B cell (primary cell): ENCODE measurements at regions not wholly inside any gene's neighbourhood (a gene's known extent, or its start where the extent isn't known, plus 50 kb on each side); places are given as distances from the start of the nearest gene placed in this dataset.

ENCODE experiments used
- ATAC-seq: fragments of 200-7000 bp; cut with Tn5 transposase; one replicate; pipeline ENCODE4 v1.10.0; 2021; ENCODE audit warnings: low read depth, mild to moderate bottlenecking, moderate number of reproducible peaks, moderate library complexity
- CTCF ChIA-PET: fragments of 350-600 bp; sonication (Branson Sonifier 250); formaldehyde crosslinking; loops from one replicate; lab custom pipeline; 2021; ENCODE audit warnings: antibody characterized with exemption, inconsistent platforms; lab: Charles Lee
- POLR2A ChIA-PET: fragments of 350-600 bp; sonication (Branson Sonifier 250); formaldehyde crosslinking; loops from one replicate; lab custom pipeline; 2021; ENCODE audit warnings: antibody characterized with exemption; lab: Charles Lee
- DNase-seq: peaks from one replicate; pipeline ENCODE4 v3.0.0; 2013
- H2AFZ ChIP-seq: 2 replicates; pipeline ENCODE4 v1.6.1; 2012; ENCODE audit warnings: mild to moderate bottlenecking, low read depth, low read length; ENCODE audit not compliant: insufficient read depth, poor library complexity, severe bottlenecking
- H3K27ac ChIP-seq, 2 donors: 1 replicate in 1 of 2; 2 replicates in 1 of 2; pipeline ENCODE4 v1.5.1; 2012 to 2013; ENCODE audit warnings: low read length in 2 of 2, mild to moderate bottlenecking in 2 of 2, moderate library complexity in 1 of 2
- H3K27me3 ChIP-seq, 4 experiments: fragments of 200-600 bp in 1 of 4; sonication (generic) in 1 of 4; replicated peaks in 1 of 4; 1 replicate in 2 of 4; 2 replicates in 2 of 4; pipeline versions ENCODE4 v1.6.1 to v1.7.0; 2013 to 2016; ENCODE audit warnings: low read length in 3 of 4, mild to moderate bottlenecking in 2 of 4, mixed read lengths in 1 of 4, moderate library complexity in 1 of 4; ENCODE audit not compliant: insufficient read depth in 4 of 4, control insufficient read depth in 3 of 4; ENCODE audit errors: control extremely low read depth in 1 of 4
- H3K36me3 ChIP-seq, 2 experiments: replicated peaks in 1 of 2; 1 replicate in 1 of 2; 2 replicates in 1 of 2; pipeline versions ENCODE4 v1.6.1 to v1.7.1; 2013; ENCODE audit warnings: low read length in 1 of 2; ENCODE audit not compliant: insufficient read depth in 2 of 2, control insufficient read depth in 1 of 2; ENCODE audit errors: control extremely low read depth in 1 of 2, extremely low read depth in 1 of 2
- H3K4me1 ChIP-seq, 2 donors: fragments of 200-600 bp in 1 of 2; sonication (generic) in 1 of 2; 1 replicate in 1 of 2; 2 replicates in 1 of 2; pipeline versions ENCODE4 v1.5.1 to v1.6.1; 2013 to 2017; ENCODE audit warnings: low read length in 2 of 2; ENCODE audit not compliant: control insufficient read depth in 2 of 2, insufficient read depth in 2 of 2
- H3K4me2 ChIP-seq: replicated peaks from 2 replicates; pipeline ENCODE3; 2012; ENCODE audit warnings: mild to moderate bottlenecking, low read depth, low read length; ENCODE audit not compliant: poor library complexity, severe bottlenecking
- H3K4me3 ChIP-seq, 5 experiments: fragments of 200-600 bp in 1 of 5; sonication (generic) in 1 of 5; 1 replicate in 3 of 5; 2 replicates in 2 of 5; pipeline versions ENCODE4 v1.5.1 to v1.7.0; 2011 to 2016; ENCODE audit warnings: low read length in 4 of 5, mild to moderate bottlenecking in 4 of 5, low read depth in 2 of 5, control low read depth in 1 of 5, moderate library complexity in 1 of 5; ENCODE audit not compliant: insufficient read depth in 1 of 5; ENCODE audit errors: control extremely low read depth in 1 of 5, extremely low read depth in 1 of 5
- H3K79me2 ChIP-seq: fragments of 200-600 bp; sonication (generic); one replicate; pipeline ENCODE4 v1.6.0; 2016; ENCODE audit warnings: low read length; ENCODE audit not compliant: control insufficient read depth, insufficient read depth
- H3K9ac ChIP-seq: fragments of 200-600 bp; sonication (generic); 2 replicates; pipeline ENCODE4 v1.6.1; 2017; ENCODE audit warnings: mild to moderate bottlenecking, low read length, moderate library complexity
- H3K9me3 ChIP-seq, 3 donors: one replicate each; pipeline versions ENCODE4 v1.6.1 to v1.7.1; 2013; ENCODE audit warnings: low read length in 2 of 3; ENCODE audit not compliant: control insufficient read depth in 2 of 3, insufficient read depth in 1 of 3; ENCODE audit errors: control extremely low read depth in 1 of 3
- H4K20me1 ChIP-seq: 2 replicates; pipeline ENCODE4 v1.6.0; 2012; ENCODE audit warnings: mild to moderate bottlenecking, low read length; ENCODE audit not compliant: insufficient read depth, control insufficient read depth, poor library complexity, severe bottlenecking
- H3K27ac Mint-ChIP-seq: one replicate; pipeline ENCODE4 v1.8.0; 2021; ENCODE audit warnings: mixed read lengths
- H3K27me3 Mint-ChIP-seq: one replicate; pipeline ENCODE4 v1.8.0; 2021; ENCODE audit warnings: mixed read lengths
- H3K4me1 Mint-ChIP-seq: one replicate; pipeline ENCODE4 v1.8.0; 2021; ENCODE audit warnings: mixed read lengths
- H3K4me3 Mint-ChIP-seq: one replicate; pipeline ENCODE4 v1.8.0; 2021; ENCODE audit warnings: mixed read lengths
- H3K9me3 Mint-ChIP-seq: one replicate; pipeline ENCODE4 v1.8.0; 2022; ENCODE audit warnings: mixed read lengths; ENCODE audit not compliant: insufficient read depth
- CTCF ChIP-seq: fragments of 200-600 bp; IDR thresholded peaks from one replicate; pipeline ENCODE4 v1.8.0; 2022; ENCODE audit warnings: antibody characterized with exemption, mild to moderate bottlenecking
- EZH2 ChIP-seq: IDR thresholded peaks from 2 replicates; pipeline ENCODE4 v1.6.1; 2012; ENCODE audit warnings: borderline replicate concordance, low read depth, mild to moderate bottlenecking, moderate library complexity, low read length; ENCODE audit not compliant: insufficient read depth, poor library complexity, severe bottlenecking
- WGBS: methylation state at CpG from one replicate; pipeline ENCODE4 v1.1.5; 2013; ENCODE audit warnings: missing lambda C conversion rate; ENCODE audit not compliant: insufficient coverage; 5-methylcytosine and 5-hydroxymethylcytosine counted together
- intact Hi-C: fragments of 100-400 bp; cut with micrococcal nuclease; formaldehyde crosslinking; loops from one replicate; pipeline ENCODE4 v1.10.0; 2022

DNA sequence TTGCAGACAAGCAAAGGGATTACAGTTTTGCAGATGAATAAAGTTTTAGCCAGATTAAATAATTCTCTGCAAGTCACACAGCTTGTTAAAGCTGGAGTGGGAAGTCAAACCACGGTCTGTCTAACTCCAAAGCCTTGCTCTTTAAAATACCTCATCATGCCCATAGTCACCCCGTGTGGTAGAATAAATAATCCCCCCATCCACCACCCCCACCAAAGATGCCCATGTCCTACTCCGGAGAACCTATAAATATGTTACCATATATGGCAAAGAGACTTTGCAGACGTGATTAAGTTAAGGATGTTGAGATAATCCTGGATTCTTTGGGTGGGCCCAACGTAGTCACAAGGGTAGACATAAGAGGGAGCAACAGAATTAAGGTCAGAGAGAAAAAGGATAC lies 118.7 kb downstream of the BEND2 start:
- H3K4me1 Mint-ChIP-seq, result no peaks in the 10 kb centered on the region
- no peak overlapping the region for H3K27ac ChIP-seq
- H3K4me1 ChIP-seq, result no peaks in the 10 kb centered on the region
- H3K9ac ChIP-seq, result no peak overlapping the region
- H3K4me3 Mint-ChIP-seq, result no peak overlapping the region
- 62% methylated on average over 2 of the region's 5 CpGs for WGBS
- TF ChIP-seq EZH2 (no peak), CTCF (no peak)
- DNase-seq (no peak), ATAC-seq (no peak)
- no peaks in the 10 kb centered on the region for H3K27me3 Mint-ChIP-seq
- H3K4me3 ChIP-seq, result no peak overlapping the region
- CTCF ChIA-PET, result no interaction called here
- no peak overlapping the region for H3K27ac Mint-ChIP-seq
- H3K79me2 ChIP-seq, result no peaks in the 10 kb centered on the region
- H2AFZ ChIP-seq, result no peak overlapping the region
- no peaks in the 10 kb centered on the region for H4K20me1 ChIP-seq
- no peak overlapping the region for H3K4me2 ChIP-seq
- POLR2A ChIA-PET, result no interaction called here
- no peaks in the 10 kb centered on the region for H3K36me3 ChIP-seq
- H3K27me3 ChIP-seq, result no peaks in the 10 kb centered on the region
- no peaks in the 10 kb centered on the region for H3K9me3 ChIP-seq
- no peaks in the 10 kb centered on the region for H3K9me3 Mint-ChIP-seq
- intact Hi-C loops, result no loop called here

- Histone ChIP-seq H3K27ac (no peak overlapping the region), H2AFZ (no peak overlapping the region), H4K20me1 (no peaks in the 10 kb centered on the region), H3K9me3 (no peaks in the 10 kb centered on the region), H3K79me2 (no peaks in the 10 kb centered on the region), H3K36me3 (no peaks in the 10 kb centered on the region), H3K4me2 (no peak overlapping the region), H3K27me3 (no peaks in the 10 kb centered on the region), H3K4me3 (no peak overlapping the region), H3K9ac (no peak overlapping the region), H3K4me1 (no peaks in the 10 kb centered on the region)
- no peak for ATAC-seq
- Mint-ChIP-seq H3K9me3 (no peaks in the 10 kb centered on the region), H3K27me3 (no peaks in the 10 kb centered on the region), H3K27ac (no peak overlapping the region), H3K4me1 (no peaks in the 10 kb centered on the region), H3K4me3 (no peak overlapping the region)
- TF ChIP-seq EZH2 (no peak), CTCF (no peak)
- ChIA-PET CTCF (no interaction called here), POLR2A (no interaction called here)
- DNase-seq, result no peak
- whole genome bisulfite sequencing, result 100% methylated on average over 3 of the region's 5 CpGs
- intact Hi-C loops, result no loop called here
Observed at GRCh38 chrX:18101087-18101486, 119.6 kb downstream of the BEND2 start.
